ENCODE measurements at regions not wholly inside any gene's neighbourhood (a gene's known extent, or its start where the extent isn't known, plus 50 kb on each side); places are given as distances from the start of the nearest gene placed in this dataset.

- 71 to 80% methylated on average over 4 of the region's 4 CpGs for WGBS, 2 donors
- no peak for TF ChIP-seq CTCF (IDR thresholded peaks at IDR 0.05)
- Histone ChIP-seq H3K4me1 (no peaks in the 10 kb centered on the region), H3K36me3 (no peaks in the 10 kb centered on the region), H3K4me3 (no peak overlapping the region), H3K27me3 (peaks cover 0 to 45% (median 26%) of the 10 kb centered on the region in 7 donors), H3K9me3 (no peaks in the 10 kb centered on the region), H3K27ac (no peak overlapping the region)
- intact Hi-C loops (cut with DNase I): no loop called here
- DNase-seq (no peak), ATAC-seq (no peak)
Observed at GRCh38 chr3:135454890-135455289, 510.6 kb upstream of the PPP2R3A start.

- no peaks in the 10 kb centered on the region for H3K4me1 ChIP-seq
- DNase-seq: no peak
- TF ChIP-seq CTCF (IDR thresholded peaks at IDR 0.05): no peak
- no peak overlapping the region for H3K4me3 ChIP-seq
- WGBS, 2 donors: 17% methylated on average over 15 of the region's 15 CpGs
- no peaks in the 10 kb centered on the region for H3K9me3 ChIP-seq
- intact Hi-C loops (cut with DNase I): no loop called here
- peaks cover 0 to 47% (median 26%) of the 10 kb centered on the region in 7 donors for H3K27me3 ChIP-seq
- no peak overlapping the region for H3K27ac ChIP-seq
- H3K36me3 ChIP-seq: no peaks in the 10 kb centered on the region
- no peak for ATAC-seq
Observed at GRCh38 chr3:135456108-135456790, 509.3 kb upstream of the PPP2R3A start.

GRCh38 chr3:135458541-135459322 is 506.8 kb upstream of the PPP2R3A start:
- no peaks in the 10 kb centered on the region for H3K36me3 ChIP-seq
- DNase-seq (no peak), ATAC-seq (no peak)
- no peak overlapping the region for H3K4me3 ChIP-seq
- 72 to 76% methylated on average over 10 of the region's 10 CpGs for WGBS, 2 donors
- H3K27me3 ChIP-seq: peaks cover 0 to 53% (median 35%) of the 10 kb centered on the region in 7 donors
- H3K27ac ChIP-seq: no peak overlapping the region
- H3K9me3 ChIP-seq: no peaks in the 10 kb centered on the region
- intact Hi-C loops (cut with DNase I): no loop called here
- no peak for TF ChIP-seq CTCF (IDR thresholded peaks at IDR 0.05)
- no peaks in the 10 kb centered on the region for H3K4me1 ChIP-seq

GRCh38 chr3:135460273-135460672 is 505.3 kb upstream of the PPP2R3A start:
- Histone ChIP-seq H3K9me3 (no peaks in the 10 kb centered on the region), H3K27me3 (peaks cover 0 to 53% (median 35%) of the 10 kb centered on the region in 7 donors), H3K36me3 (no peaks in the 10 kb centered on the region), H3K4me1 (no peaks in the 10 kb centered on the region), H3K27ac (no peak overlapping the region), H3K4me3 (no peak overlapping the region)
- intact Hi-C loops (cut with DNase I): no loop called here
- no peak for ATAC-seq
- DNase-seq: no peak
- TF ChIP-seq CTCF (IDR thresholded peaks at IDR 0.05): no peak
- 68 to 75% methylated on average over 1 of the region's 1 CpG for WGBS, 2 donors
